T1000 (cell line): ENCODE measurements at regions not wholly inside any gene's neighbourhood (a gene's known extent, or its start where the extent isn't known, plus 50 kb on each side); places are given as distances from the start of the nearest gene placed in this dataset.

ENCODE experiments used
- DNase-seq: peaks from one replicate; lab custom pipeline; 2025; ENCODE audit warnings: mixed read lengths; lab: John Stamatoyannopoulos, UW

DNA sequence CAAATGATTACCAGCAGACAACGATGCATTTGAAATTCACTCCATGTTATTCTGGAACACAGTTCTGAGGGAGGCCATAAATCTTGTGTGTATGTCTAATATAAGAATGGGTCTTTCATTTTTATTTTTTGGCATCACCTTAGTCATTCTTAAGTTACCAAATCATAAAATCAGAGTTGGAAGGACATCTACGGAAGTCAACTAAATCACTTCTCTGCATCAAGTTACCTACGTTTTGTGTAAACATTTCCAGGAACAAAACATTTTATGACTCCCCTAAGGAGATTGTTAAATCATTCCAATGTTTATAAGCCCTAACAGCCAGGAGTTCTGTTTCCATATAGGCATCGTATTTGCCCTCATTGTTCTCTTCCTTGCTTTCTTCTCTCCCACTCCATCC, 378.2 kb downstream of the FAM170A start:
- DNase-seq = no peak

- DNase-seq = no peak
Observed at GRCh38 chr5:120012431-120012830, 383.1 kb downstream of the FAM170A start.

- no peak for DNase-seq
Observed at GRCh38 chr5:120014535-120014934, 385.2 kb downstream of the FAM170A start.

DNA sequence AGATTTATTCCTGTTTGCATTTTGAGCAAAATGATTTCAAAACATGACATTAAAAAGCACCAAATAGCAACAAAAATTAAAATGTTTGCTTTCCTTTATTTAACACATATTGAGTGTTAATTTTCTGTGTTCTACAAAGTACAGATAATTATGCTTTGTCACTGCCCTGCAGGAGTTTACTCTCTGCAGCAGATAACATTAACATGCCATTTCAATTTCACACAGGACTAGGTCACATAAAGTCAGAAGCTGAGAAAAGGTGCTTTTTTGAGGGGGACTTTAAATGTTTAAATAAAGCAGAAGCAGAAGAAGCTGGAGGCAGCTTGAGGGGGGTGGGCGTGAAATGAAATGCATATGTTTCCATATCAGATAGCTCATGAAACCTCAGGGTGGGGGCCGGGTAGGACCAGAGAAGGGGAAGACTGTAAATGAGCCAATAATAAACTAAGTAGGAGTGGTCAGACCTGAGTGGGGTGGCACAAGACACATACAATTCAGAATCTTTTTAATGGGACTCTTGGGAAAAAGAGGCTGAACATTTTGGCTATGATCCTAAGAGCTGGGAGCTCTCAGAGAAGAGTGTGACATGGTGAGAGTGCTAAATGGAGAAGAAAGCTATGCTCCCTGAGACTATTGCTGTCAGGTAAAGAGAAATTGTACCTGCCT, 387.5 kb downstream of the FAM170A start:
- DNase-seq = no peak

- DNase-seq = no peak
Observed at GRCh38 chr5:120017513-120017912, 388.2 kb downstream of the FAM170A start.

DNA sequence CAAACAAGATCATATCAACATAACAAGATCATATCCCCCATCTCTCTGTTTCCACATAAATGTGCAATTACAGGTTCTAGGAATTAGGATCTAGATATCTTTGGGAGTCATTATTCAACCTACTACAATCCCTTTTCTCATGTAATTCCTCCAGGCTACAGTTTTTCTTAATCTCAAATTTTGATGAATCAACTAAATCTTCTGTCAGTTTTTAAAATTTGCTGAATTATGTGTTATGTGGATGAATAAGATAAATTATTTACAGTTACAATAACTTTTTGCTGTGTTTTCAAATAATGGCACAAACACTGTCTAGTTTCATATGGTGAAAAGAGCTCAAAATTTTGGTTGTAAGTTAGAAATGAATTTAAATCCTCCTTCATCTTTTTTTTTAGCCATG, 405.8 kb downstream of the FAM170A start:
- DNase-seq = no peak

DNA sequence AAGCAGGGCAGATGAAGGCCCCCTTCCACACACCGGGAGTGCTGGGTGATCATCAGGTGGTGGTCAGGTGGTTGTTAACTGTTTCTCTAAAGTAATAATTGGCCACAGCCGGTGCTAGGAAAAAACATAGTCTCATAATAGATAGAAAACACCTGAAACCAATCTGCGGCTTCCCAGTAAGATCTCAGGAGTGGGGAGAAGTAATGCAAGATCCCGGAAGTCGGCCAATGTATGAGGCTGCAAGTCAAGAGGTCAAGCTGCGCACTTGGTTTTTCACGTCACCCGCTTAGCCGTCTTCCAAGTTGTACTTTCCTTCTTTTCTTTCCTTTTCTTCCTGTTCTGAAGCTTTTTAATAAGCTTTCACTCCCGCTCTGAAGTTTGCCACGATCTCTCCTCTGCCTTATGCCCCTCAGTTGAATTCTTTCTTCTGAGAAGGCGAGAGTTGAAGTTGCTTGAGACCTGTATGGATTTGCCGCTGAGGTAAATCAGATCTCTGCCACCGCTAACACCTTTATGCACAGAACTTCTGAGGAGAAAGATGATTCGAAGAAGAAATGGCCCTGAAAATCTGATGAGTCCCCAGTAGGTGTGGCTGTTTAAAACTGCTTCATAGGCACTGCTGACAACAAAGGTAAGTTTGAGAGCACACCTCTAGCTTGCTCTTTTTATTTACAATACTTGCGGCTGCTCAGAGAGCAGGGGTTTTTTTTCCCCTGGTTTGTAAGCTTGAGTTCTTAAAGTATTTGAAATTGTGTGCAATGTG, 406.6 kb downstream of the FAM170A start:
- DNase-seq = no peak

DNA sequence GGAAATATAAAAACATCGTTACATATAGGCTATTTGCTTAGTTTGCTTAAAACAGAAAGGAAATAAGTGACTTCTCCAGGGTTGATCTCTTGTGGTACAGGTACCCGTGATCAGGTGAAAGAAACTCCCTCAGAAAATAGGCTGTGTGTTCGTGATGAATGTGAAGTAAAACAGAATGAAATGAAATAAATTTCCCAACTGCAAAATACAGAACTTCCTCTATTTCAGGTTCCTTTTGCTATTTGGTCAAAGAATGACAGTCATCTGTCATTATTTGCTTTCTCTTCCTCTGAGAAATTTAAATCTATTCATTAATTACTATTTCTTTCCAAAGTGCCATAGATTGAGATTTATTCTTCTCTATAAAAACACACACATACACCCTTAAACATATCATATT, 408.1 kb downstream of the FAM170A start:
- DNase-seq = no peak

DNA sequence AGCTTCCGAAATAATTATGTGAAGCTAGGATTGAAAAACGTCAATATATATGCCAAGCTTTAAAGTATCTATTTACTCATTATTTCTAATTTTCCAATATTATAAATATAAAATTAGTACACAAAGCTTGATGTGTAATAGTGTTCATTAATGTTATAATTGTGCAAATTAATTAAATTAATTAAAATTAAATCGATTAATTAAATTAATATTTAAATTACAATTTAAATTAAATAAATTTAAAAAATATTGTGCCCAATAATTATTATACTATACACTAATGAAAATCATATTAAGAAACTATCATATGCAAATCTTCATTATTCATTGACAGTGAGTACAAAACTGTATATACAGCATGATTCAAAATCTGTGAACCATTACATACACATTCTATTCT, 409.8 kb downstream of the FAM170A start:
- no peak for DNase-seq

DNA sequence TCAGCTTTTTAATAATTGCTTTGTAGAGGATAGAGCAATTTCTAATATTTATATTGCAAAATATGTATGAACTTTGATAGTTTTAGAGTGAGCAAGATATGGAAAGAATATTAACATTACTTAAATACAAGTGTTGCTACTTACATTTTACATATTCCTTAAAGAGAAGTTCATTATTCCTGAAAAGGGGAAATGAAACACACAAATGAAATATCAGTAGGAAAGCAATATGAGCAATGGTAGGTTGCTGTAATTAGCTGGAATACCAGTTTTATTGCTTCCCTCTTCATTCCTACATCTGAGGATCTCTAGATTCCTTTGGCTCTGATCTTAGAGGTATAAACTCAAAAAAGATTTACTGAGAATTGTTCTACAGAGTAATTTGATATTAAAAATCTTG, 414.1 kb downstream of the FAM170A start:
- no peak for DNase-seq

DNA sequence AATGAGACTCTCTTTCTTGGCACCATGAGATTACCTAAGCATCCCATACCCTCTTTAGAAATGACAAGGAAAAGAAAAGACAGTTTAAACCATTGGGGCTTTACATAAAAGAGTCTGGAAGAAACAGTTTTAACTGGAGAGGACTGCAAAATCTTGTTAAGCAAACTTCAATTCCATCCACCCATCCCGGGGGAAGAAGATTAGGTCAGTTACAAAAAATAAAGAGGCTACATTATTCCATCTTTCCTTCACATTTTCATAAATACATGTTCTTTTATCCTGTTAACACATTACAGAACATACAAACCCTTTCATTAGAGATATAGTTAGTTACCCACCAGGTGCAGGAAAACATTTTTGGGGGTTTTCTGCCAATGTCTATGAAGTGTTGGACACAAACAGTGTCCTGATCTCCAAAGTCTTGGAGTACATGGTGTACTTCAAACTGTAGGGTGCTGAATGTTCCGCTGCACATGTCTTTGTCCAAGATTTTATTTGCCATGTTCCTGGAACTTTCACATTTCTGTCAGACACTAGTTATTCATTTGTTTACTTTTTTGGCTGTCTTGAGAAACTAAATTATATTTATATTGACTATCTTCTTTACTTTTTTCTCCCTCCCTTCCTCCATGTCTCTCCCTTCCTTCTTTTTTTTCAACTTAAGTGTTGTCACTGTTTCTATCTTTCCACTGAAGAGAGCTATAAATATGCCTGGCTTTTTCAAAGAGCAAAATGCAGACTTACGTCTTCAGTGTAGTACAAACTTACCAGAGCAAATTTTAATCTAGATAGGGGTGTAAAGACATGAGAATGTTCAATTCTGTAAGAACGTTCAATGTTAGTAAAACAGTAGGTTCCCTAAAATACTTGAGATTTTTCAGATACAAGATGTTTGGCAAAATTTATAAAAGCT, 410.9 kb upstream of the PRR16 start:
- no peak for DNase-seq

DNA sequence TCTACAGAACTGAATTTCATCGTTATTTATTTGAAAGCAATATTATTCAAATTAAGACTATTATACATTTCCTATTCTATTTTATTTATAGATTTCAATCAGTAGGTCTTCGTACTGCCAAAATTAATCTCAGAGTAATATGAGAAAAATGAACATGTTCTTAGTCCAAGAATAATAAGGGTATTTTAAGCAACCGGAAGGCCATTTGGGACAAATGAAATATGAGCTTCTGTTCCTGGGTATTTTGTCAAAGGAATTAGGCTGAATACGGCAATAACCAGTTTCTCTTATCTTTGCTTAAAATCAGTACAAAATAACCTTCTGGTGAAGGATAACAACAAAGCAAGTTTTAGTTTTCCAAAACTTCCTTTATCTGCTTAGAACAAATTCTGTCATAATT, 410.3 kb upstream of the PRR16 start:
- no peak for DNase-seq

- no peak for DNase-seq
Observed at GRCh38 chr5:120055858-120056257, 408.2 kb upstream of the PRR16 start.

GRCh38 chr5:120062515-120062917, 401.6 kb upstream of the PRR16 start:
- no peak for DNase-seq

DNA sequence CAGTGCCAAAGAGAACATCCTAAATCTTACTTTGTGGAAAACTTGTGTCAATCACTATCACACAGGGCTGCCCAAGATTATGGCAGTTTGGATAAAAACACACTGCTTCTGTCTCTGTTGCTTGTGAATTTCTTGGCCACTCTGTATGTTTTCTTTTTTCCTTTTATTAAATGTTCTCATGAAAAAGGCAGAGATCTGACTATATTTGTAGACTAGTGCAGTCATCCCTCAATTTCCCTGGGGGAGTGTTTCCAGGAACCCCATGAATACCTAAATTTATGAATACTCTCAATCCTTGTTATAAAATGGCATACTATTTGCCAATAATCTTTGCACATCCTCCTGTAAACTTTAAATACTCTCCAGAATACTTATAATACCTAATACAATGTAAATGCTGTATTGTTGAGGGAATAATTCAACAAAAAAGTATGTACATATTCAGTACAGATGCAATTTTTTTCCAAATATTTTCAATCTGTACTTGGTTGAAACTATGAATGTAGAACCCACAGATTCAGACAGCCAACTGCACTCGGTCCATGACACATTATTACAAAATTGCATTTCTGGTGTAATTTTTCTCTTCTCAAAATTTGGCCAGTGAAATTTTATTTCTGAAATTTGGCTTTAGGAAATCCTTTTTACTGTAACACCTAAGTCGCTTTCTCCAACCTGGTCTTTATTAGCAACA, 391.9 kb upstream of the PRR16 start:
- DNase-seq = no peak

DNA sequence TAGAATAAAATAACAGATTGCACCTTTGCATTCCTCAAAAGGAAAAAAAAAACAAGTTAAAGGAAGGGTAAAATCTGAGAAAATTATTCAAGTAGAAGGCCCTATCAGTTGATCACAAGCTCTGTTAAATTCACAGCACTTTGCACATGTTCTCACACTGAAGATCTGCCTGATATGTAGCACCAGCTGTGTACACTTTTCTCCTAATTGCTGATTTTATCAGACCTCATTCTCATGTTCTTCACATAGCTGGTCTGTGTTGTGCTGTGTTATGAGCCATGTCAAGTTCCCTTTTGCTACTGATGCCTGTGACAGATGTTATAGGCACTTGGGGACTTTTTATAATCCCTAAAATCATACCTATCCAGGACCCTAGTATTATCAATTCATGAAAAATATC, 390.4 kb upstream of the PRR16 start:
- no peak for DNase-seq

GRCh38 chr5:120080781-120081180, 383.3 kb upstream of the PRR16 start:
- no peak for DNase-seq

DNA sequence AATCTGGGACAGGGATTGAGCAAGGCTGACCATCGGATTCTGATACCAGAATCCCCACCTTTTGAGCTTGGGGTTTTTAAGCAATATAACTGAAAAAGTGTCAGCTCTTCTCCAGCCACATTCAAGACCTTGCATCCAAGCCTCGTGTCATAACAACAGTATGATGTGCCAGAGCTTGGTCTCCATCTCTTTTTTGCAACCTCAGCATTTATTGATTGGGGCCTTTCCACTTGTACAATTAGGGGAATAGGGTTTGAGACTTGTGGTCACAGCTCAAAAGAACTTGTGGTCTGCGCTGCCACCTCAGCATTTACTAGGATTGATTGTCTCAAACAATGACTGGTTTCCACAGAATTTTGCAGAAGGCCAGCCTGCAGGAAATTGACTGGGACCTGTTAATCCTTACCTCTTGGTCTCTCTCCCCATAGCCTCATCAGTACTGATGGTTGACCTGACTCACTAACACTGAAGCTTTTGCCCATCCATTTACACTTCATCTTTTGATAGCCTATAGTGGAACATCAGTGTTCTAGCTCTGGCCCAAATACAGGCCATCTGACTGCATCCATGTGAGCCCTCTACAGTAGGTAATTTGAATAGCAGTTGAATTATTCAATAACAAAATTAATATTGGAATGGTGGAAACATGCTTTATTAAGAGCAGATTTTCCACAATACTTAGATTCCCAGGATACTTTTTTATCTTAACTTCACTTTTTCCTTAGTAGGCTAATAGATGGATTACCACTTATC, 381.6 kb upstream of the PRR16 start:
- DNase-seq = no peak

DNA sequence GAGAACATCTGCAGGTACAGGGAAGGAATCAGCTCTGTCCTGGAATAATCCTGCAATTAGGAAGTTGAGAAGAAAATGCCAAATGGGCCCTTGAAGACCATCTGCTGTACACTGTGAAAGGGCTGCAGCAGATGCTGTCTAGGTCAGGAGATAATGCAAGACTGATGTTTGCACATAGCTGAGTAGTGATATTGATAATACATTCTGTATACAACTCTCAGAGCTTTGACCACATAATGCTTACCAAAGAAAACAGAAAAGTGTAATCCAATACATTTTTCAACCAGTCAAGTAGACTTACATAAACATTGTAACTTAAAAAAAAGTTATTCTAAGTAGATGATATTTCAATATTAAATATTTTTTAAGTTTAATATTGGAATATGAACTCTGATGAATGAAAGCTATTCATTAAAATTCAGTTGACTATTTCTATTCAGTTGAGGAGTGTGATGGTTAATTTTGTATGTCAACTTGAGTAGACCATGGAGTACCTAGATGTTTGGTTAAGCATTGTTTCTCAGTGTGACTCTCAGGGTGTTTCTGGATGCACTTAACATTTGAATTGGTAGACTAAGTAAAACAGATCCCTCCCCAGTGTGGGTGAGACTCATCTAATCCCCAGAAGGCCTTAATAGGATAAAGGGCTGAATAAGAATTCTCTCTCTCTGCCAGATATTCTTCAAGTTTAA, 380.1 kb upstream of the PRR16 start:
- DNase-seq = no peak

GRCh38 chr5:120084543-120084870, 379.6 kb upstream of the PRR16 start:
- no peak for DNase-seq

DNA sequence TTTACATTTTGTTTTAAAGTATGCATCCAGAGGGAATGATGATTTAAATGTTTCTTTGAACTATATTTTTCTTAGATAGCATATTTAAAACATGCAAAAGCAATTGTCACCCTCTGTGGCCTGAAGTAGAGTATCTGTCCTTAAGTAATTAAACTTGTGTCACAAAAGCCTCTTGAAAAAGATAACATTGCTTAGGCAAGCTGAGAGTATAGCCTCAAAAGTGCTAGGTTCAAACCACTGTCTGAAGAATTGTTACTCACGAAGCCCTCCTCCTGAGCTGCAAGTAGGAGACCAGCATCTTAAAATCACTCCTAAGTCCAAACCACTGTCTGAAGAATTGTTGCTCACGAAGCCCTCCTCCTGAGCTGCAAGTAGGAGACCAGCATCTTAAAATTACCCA, 378.0 kb upstream of the PRR16 start:
- DNase-seq = no peak
